Cardiac muscle cell (in vitro differentiated cells and primary cell): ENCODE measurements at regions not wholly inside any gene's neighbourhood (a gene's known extent, or its start where the extent isn't known, plus 50 kb on each side); places are given as distances from the start of the nearest gene placed in this dataset.

Experiments
- DNase-seq, 2 donors: peaks; one replicate each; pipeline versions ENCODE4 v3.0.0 to v3.0.0-alpha.2; 2010 to 2017; ENCODE audit warnings: low read depth in 1 of 2, low spot score in 1 of 2
- H3K27ac ChIP-seq: fragments of 200-600 bp; sonication (generic); 2 replicates; pipeline ENCODE4 v1.5.1; 2016
- H3K27me3 ChIP-seq: fragments of 200-600 bp; sonication (generic); 2 replicates; pipeline ENCODE4 v1.6.0; 2016; ENCODE audit warnings: control low read depth
- H3K36me3 ChIP-seq: fragments of 200-600 bp; sonication (generic); 2 replicates; pipeline ENCODE4 v1.5.1; 2016; ENCODE audit warnings: control low read depth
- H3K4me1 ChIP-seq: fragments of 200-600 bp; sonication (generic); 2 replicates; pipeline ENCODE4 v1.8.1; 2017; ENCODE audit warnings: low read depth, mild to moderate bottlenecking, mixed run types
- H3K4me3 ChIP-seq: fragments of 200-600 bp; sonication (generic); 2 replicates; pipeline ENCODE4 v1.5.1; 2016; ENCODE audit warnings: mild to moderate bottlenecking
- H3K9me3 ChIP-seq: fragments of 200-600 bp; sonication (generic); 2 replicates; pipeline ENCODE4 v1.5.1; 2017; ENCODE audit warnings: low read depth, mild to moderate bottlenecking, control low read depth
- TF ChIP-seq, protein P1 (sequence below): IDR thresholded peaks from 2 replicates; pipeline ENCODE4 v1.5.1; 2012; ENCODE audit warnings: low read depth, mild to moderate bottlenecking, low read length

GRCh38 chr3:144098691-144099090, 127.1 kb downstream of the DIPK2A start:
- no peak for DNase-seq
- Histone ChIP-seq H3K9me3 (no peaks in the 10 kb centered on the region), H3K4me3 (no peak overlapping the region), H3K27ac (no peak overlapping the region), H3K36me3 (no peaks in the 10 kb centered on the region), H3K27me3 (no peaks in the 10 kb centered on the region), H3K4me1 (no peaks in the 10 kb centered on the region)
- TF ChIP-seq, protein P1, sequence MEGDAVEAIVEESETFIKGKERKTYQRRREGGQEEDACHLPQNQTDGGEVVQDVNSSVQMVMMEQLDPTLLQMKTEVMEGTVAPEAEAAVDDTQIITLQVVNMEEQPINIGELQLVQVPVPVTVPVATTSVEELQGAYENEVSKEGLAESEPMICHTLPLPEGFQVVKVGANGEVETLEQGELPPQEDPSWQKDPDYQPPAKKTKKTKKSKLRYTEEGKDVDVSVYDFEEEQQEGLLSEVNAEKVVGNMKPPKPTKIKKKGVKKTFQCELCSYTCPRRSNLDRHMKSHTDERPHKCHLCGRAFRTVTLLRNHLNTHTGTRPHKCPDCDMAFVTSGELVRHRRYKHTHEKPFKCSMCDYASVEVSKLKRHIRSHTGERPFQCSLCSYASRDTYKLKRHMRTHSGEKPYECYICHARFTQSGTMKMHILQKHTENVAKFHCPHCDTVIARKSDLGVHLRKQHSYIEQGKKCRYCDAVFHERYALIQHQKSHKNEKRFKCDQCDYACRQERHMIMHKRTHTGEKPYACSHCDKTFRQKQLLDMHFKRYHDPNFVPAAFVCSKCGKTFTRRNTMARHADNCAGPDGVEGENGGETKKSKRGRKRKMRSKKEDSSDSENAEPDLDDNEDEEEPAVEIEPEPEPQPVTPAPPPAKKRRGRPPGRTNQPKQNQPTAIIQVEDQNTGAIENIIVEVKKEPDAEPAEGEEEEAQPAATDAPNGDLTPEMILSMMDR, result no peak

DNA sequence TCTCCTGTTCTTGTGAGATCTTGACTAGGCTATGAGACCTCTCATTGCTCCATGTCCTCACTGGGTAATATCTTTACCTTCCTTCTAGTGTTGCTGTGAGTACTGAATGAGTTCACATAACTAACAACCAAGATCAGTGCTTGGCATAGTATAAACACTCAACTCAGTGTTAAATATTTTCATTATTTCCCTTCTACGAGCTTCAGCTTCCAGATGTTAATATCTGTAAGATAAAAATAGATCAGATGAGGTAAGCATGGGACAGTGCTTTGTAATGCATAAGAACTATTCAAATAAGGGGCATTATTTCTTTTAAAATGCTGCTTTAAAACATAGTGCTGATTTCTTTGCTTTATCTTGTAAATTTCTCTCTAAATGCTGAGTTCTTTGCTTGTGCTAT, 130.8 kb downstream of the DIPK2A start:
- Histone ChIP-seq H3K27me3 (no peaks in the 10 kb centered on the region), H3K36me3 (no peaks in the 10 kb centered on the region), H3K4me3 (no peak overlapping the region), H3K4me1 (peaks cover 8% of the 10 kb centered on the region), H3K9me3 (no peaks in the 10 kb centered on the region), H3K27ac (no peak overlapping the region)
- TF ChIP-seq, protein P1, result no peak
- no peak for DNase-seq

- H3K4me1 ChIP-seq, result peaks cover 12% of the 10 kb centered on the region
- no peak overlapping the region for H3K27ac ChIP-seq
- no peaks in the 10 kb centered on the region for H3K27me3 ChIP-seq
- TF ChIP-seq, protein P1, result no peak
- H3K36me3 ChIP-seq, result no peaks in the 10 kb centered on the region
- DNase-seq, result no peak
- no peak overlapping the region for H3K4me3 ChIP-seq
- H3K9me3 ChIP-seq, result no peaks in the 10 kb centered on the region
These were observed 132.6 kb downstream of the DIPK2A start for GRCh38 chr3:144104186-144104585.

- TF ChIP-seq, protein P1, result no peak
- Histone ChIP-seq H3K9me3 (no peaks in the 10 kb centered on the region), H3K27me3 (no peaks in the 10 kb centered on the region), H3K36me3 (no peaks in the 10 kb centered on the region), H3K4me3 (no peak overlapping the region), H3K4me1 (peaks cover 12% of the 10 kb centered on the region), H3K27ac (no peak overlapping the region)
- DNase-seq, result no peak
These were observed 133.1 kb downstream of the DIPK2A start for GRCh38 chr3:144104679-144105078.

DNA sequence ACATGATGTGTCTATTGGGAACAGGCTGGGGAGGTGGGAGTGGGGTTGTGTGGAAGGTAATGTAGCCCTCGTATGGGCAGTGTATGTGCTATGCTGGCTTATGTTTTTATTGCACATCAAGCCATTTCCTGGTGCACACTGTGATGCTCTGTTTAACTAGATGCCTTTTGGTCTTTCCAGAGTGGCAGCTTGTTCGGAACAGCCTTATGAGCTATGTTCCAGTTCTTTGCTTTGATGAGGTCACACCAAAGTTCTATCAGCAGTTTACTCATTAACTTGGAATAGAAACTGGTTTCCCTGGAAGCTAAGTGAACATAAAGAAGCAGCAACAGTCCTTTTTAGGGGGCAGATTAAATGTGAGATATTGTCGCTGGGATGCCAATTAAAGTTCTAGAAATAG, 133.9 kb downstream of the DIPK2A start:
- Histone ChIP-seq H3K36me3 (no peaks in the 10 kb centered on the region), H3K9me3 (no peaks in the 10 kb centered on the region), H3K27ac (no peak overlapping the region), H3K4me3 (no peak overlapping the region), H3K4me1 (peaks cover 12% of the 10 kb centered on the region), H3K27me3 (no peaks in the 10 kb centered on the region)
- TF ChIP-seq, protein P1, result no peak
- no peak for DNase-seq

GRCh38 chr3:144106970-144107369, 135.3 kb downstream of the DIPK2A start:
- H3K4me3 ChIP-seq, result no peak overlapping the region
- no peaks in the 10 kb centered on the region for H3K9me3 ChIP-seq
- H3K27ac ChIP-seq, result no peak overlapping the region

More at GRCh38 chr3:144106970-144107369, 135.3 kb downstream of the DIPK2A start:
- Histone ChIP-seq H3K27me3 (no peaks in the 10 kb centered on the region), H3K4me1 (peaks cover 12% of the 10 kb centered on the region), H3K36me3 (no peaks in the 10 kb centered on the region)
- TF ChIP-seq, protein P1, result no peak
- peak in 1 of 2 donors; percentile 11 for DNase-seq
